H9 (cell line): ENCODE measurements at regions not wholly inside any gene's neighbourhood (a gene's known extent, or its start where the extent isn't known, plus 50 kb on each side); places are given as distances from the start of the nearest gene placed in this dataset.

Source experiments
- DNase-seq: peaks from one replicate; pipeline ENCODE4 v3.0.0-alpha.2; 2017
- H2AFZ ChIP-seq: one replicate; pipeline ENCODE4 v1.6.1; 2013; ENCODE audit warnings: mild to moderate bottlenecking, low read length, control low read depth, moderate library complexity
- H2AK5ac ChIP-seq: 2 replicates; pipeline ENCODE4 v1.6.1; 2013; ENCODE audit warnings: low read length, control low read depth, mixed read lengths; ENCODE audit not compliant: insufficient read length
- H2BK120ac ChIP-seq: one replicate; pipeline ENCODE4 v1.6.1; 2013; ENCODE audit warnings: low read depth, mild to moderate bottlenecking, low read length, control low read depth, inconsistent platforms; ENCODE audit not compliant: poor library complexity, severe bottlenecking
- H2BK12ac ChIP-seq: 2 replicates; pipeline ENCODE4 v1.6.1; 2013; ENCODE audit warnings: low read length, control low read depth, mixed read lengths, low read depth; ENCODE audit not compliant: insufficient read length
- H2BK15ac ChIP-seq: 2 replicates; pipeline ENCODE4 v1.6.1; 2013; ENCODE audit warnings: low read depth, low read length, control low read depth
- H2BK20ac ChIP-seq: one replicate; pipeline ENCODE4 v1.6.1; 2013; ENCODE audit warnings: low read depth, mild to moderate bottlenecking, low read length, control low read depth, inconsistent platforms; ENCODE audit not compliant: poor library complexity, severe bottlenecking
- H2BK5ac ChIP-seq: 2 replicates; pipeline ENCODE4 v1.6.1; 2013; ENCODE audit warnings: low read length, control low read depth, mixed read lengths; ENCODE audit not compliant: insufficient read length
- H3K14ac ChIP-seq: 2 replicates; pipeline ENCODE4 v1.6.1; 2013; ENCODE audit warnings: low read length, control low read depth; ENCODE audit not compliant: insufficient read depth
- H3K18ac ChIP-seq: 2 replicates; pipeline ENCODE4 v1.6.1; 2013; ENCODE audit warnings: low read depth, mild to moderate bottlenecking, mixed read lengths, low read length, control low read depth; ENCODE audit not compliant: insufficient read length
- H3K23ac ChIP-seq: 2 replicates; pipeline ENCODE4 v1.6.1; 2013; ENCODE audit warnings: low read length, control low read depth, mixed read lengths, low read depth; ENCODE audit not compliant: insufficient read length
- H3K23me2 ChIP-seq: 2 replicates; pipeline ENCODE4 v1.6.1; 2013; ENCODE audit warnings: low read depth, mild to moderate bottlenecking, mixed read lengths, low read length, control low read depth; ENCODE audit not compliant: insufficient read length, poor library complexity, severe bottlenecking
- H3K27ac ChIP-seq: 2 replicates; pipeline ENCODE4 v1.5.1; 2013; ENCODE audit warnings: low read length, control low read depth, mixed read lengths, low read depth; ENCODE audit not compliant: insufficient read length
- H3K27me3 ChIP-seq: 2 replicates; pipeline ENCODE4 v1.6.1; 2013; ENCODE audit warnings: low read length, control low read depth, inconsistent platforms; ENCODE audit not compliant: insufficient read depth
- H3K4ac ChIP-seq: 2 replicates; pipeline ENCODE4 v1.6.1; 2013; ENCODE audit warnings: low read depth, mild to moderate bottlenecking, control low read depth, inconsistent platforms, low read length, moderate library complexity
- H3K4me1 ChIP-seq: 2 replicates; pipeline ENCODE4 v1.6.1; 2013; ENCODE audit warnings: low read length, control low read depth, inconsistent platforms; ENCODE audit not compliant: insufficient read depth
- H3K4me2 ChIP-seq: 2 replicates; pipeline ENCODE4 v1.6.1; 2013; ENCODE audit warnings: low read length, control low read depth, mixed read lengths; ENCODE audit not compliant: insufficient read length, insufficient read depth
- H3K56ac ChIP-seq: 2 replicates; pipeline ENCODE4 v1.6.1; 2013; ENCODE audit warnings: low read depth, mild to moderate bottlenecking, mixed read lengths, low read length, control low read depth; ENCODE audit not compliant: insufficient read length
- H3K79me1 ChIP-seq: 2 replicates; pipeline ENCODE4 v1.6.1; 2013; ENCODE audit warnings: low read depth, mild to moderate bottlenecking, moderate library complexity, low read length, control low read depth, inconsistent platforms; ENCODE audit not compliant: insufficient read depth, poor library complexity, severe bottlenecking
- H3K79me2 ChIP-seq: 2 replicates; pipeline ENCODE4 v1.6.1; 2013; ENCODE audit warnings: low read length, control low read depth, inconsistent platforms; ENCODE audit not compliant: insufficient read depth
- H3K9ac ChIP-seq: 2 replicates; pipeline ENCODE4 v1.6.1; 2013; ENCODE audit warnings: low read length, control low read depth, mixed read lengths; ENCODE audit not compliant: insufficient read length; ENCODE audit errors: extremely low read depth
- H3K9me3 ChIP-seq: one replicate; pipeline ENCODE4 v1.6.1; 2013; ENCODE audit warnings: low read depth, low read length, inconsistent platforms; ENCODE audit not compliant: control insufficient read depth
- H3T11ph ChIP-seq: one replicate; pipeline ENCODE4 v1.6.1; 2013; ENCODE audit warnings: mild to moderate bottlenecking, low read length, control low read depth, inconsistent platforms
- H4K20me1 ChIP-seq: one replicate; pipeline ENCODE4 v1.6.1; 2013; ENCODE audit not compliant: control insufficient read depth, insufficient read length, insufficient read depth
- H4K5ac ChIP-seq: 2 replicates; pipeline ENCODE4 v1.6.1; 2013; ENCODE audit warnings: low read depth, mild to moderate bottlenecking, mixed read lengths, low read length, control low read depth; ENCODE audit not compliant: insufficient read length
- H4K8ac ChIP-seq: replicated peaks from 2 replicates; pipeline ENCODE4 v1.6.1; 2013; ENCODE audit warnings: low read length, control low read depth, mixed read lengths, low read depth; ENCODE audit not compliant: insufficient read length
- H4K91ac ChIP-seq: 2 replicates; pipeline ENCODE4 v1.6.1; 2013; ENCODE audit warnings: low read depth, mild to moderate bottlenecking, moderate library complexity, mixed read lengths, low read length, control low read depth; ENCODE audit not compliant: insufficient read length
- H3K27ac Mint-ChIP-seq, 3 experiments: 2 replicates in 2 of 3; 3 replicates in 1 of 3; pipeline ENCODE4 v1.8.0; 2020 to 2021; ENCODE audit warnings: mixed read lengths in 3 of 3, mild to moderate bottlenecking in 1 of 3, moderate library complexity in 1 of 3
- H3K27me3 Mint-ChIP-seq: 2 replicates; pipeline ENCODE4 v1.8.0; 2021; ENCODE audit warnings: low read depth, mild to moderate bottlenecking, moderate library complexity, mixed read lengths
- H3K36me3 Mint-ChIP-seq, 3 experiments: 2 replicates in 2 of 3; 3 replicates in 1 of 3; pipeline ENCODE4 v1.8.0; 2020 to 2021; ENCODE audit warnings: low read depth in 3 of 3, mixed read lengths in 3 of 3; ENCODE audit not compliant: insufficient read depth in 1 of 3
- H3K4me1 Mint-ChIP-seq, 2 experiments: 2 replicates each; pipeline ENCODE4 v1.8.0; 2020; ENCODE audit warnings: mixed read lengths in 2 of 2
- H3K4me3 Mint-ChIP-seq, 2 experiments: 2 replicates in 1 of 2; 3 replicates in 1 of 2; pipeline ENCODE4 v1.8.0; 2020 to 2021; ENCODE audit warnings: mild to moderate bottlenecking in 2 of 2, mixed read lengths in 2 of 2, moderate library complexity in 1 of 2
- H3K9me3 Mint-ChIP-seq, 2 experiments: 2 replicates in 1 of 2; 3 replicates in 1 of 2; pipeline ENCODE4 v1.8.0; 2020; ENCODE audit warnings: mild to moderate bottlenecking in 2 of 2, mixed read lengths in 2 of 2, moderate library complexity in 1 of 2
- WGBS: extraction: QIAGEN DNeasy Blood & Tissue Kit; methylation state at CpG from one replicate; pipeline ENCODE4 v1.1.7; 2013; ENCODE audit warnings: missing lambda C conversion rate, low lambda C conversion rate, mixed read lengths; ENCODE audit not compliant: insufficient read length; ENCODE audit errors: extremely low coverage; 5-methylcytosine and 5-hydroxymethylcytosine counted together
- TF ChIP-seq, protein P1 (sequence below): fragments of 200-600 bp; sonication (generic); conservative IDR thresholded peaks from 3 replicates; pipeline ENCODE4 v1.8.0; 2021; ENCODE audit warnings: antibody characterized with exemption, mild to moderate bottlenecking

DNA sequence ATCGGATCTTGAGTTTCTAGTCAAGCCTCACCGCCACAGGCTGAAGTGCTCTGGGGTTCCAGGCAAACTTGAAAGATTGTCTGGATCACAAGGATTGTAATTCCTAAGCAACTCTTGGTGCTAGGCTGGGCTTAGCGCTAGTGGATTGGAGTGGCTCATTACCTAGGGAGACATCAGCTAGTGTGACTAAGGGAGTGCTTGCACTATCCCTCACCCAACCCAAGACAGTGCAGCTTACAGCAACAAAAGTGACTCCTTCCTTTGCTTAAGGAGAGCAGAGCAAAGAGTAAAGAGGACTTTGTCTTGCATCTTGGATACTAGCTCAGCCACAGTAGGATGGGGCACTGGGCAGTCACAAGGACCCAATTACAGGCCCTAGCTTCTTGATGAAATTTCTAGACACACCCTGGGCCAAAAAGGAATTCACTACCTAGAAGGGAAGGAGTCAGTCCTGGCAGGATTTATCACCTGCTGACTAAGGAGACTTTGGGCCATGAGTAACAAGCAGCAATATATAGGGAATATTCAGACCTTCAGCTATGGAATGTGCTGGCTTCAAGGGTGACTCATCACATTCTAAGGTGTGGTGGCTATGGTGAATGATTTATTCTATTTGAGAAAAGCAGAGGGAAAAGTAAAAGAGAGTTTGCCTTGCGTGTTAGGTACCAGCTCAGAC lies 1212.4 kb downstream of the PCDH18 start:
- no peak overlapping the region for H2BK15ac ChIP-seq
- no peak overlapping the region for H3T11ph ChIP-seq

More for the DNA sequence above, 1212.4 kb downstream of the PCDH18 start:
- no peak overlapping the region for H3K27ac Mint-ChIP-seq
- no peak overlapping the region for H4K8ac ChIP-seq
- H3K56ac ChIP-seq: no peak overlapping the region
- H3K23me2 ChIP-seq: no peaks in the 10 kb centered on the region
- no peak overlapping the region for H3K14ac ChIP-seq
- H3K27me3 ChIP-seq: no peaks in the 10 kb centered on the region
- TF ChIP-seq, protein P1, sequence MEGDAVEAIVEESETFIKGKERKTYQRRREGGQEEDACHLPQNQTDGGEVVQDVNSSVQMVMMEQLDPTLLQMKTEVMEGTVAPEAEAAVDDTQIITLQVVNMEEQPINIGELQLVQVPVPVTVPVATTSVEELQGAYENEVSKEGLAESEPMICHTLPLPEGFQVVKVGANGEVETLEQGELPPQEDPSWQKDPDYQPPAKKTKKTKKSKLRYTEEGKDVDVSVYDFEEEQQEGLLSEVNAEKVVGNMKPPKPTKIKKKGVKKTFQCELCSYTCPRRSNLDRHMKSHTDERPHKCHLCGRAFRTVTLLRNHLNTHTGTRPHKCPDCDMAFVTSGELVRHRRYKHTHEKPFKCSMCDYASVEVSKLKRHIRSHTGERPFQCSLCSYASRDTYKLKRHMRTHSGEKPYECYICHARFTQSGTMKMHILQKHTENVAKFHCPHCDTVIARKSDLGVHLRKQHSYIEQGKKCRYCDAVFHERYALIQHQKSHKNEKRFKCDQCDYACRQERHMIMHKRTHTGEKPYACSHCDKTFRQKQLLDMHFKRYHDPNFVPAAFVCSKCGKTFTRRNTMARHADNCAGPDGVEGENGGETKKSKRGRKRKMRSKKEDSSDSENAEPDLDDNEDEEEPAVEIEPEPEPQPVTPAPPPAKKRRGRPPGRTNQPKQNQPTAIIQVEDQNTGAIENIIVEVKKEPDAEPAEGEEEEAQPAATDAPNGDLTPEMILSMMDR: no peak
- no CpG with 5 or more reads among the region's 4 CpGs for WGBS
- H3K9me3 ChIP-seq: no peaks in the 10 kb centered on the region
- no peaks in the 10 kb centered on the region for H3K79me1 ChIP-seq
- no peak overlapping the region for H2AFZ ChIP-seq
- H2BK12ac ChIP-seq: no peak overlapping the region
- H2BK20ac ChIP-seq: no peak overlapping the region
- no peaks in the 10 kb centered on the region for H3K27me3 Mint-ChIP-seq
- H3K4me2 ChIP-seq: no peak overlapping the region
- no peak overlapping the region for H4K91ac ChIP-seq
- no peak for DNase-seq
- no peak overlapping the region for H3K4me3 Mint-ChIP-seq
- H2AK5ac ChIP-seq: no peak overlapping the region
- H4K20me1 ChIP-seq: no peaks in the 10 kb centered on the region
- no peaks in the 10 kb centered on the region for H3K4me1 ChIP-seq
- no peak overlapping the region for H2BK120ac ChIP-seq
- H3K9ac ChIP-seq: no peak overlapping the region
- H3K23ac ChIP-seq: no peak overlapping the region
- no peaks in the 10 kb centered on the region for H3K9me3 Mint-ChIP-seq
- peaks cover 19% of the 10 kb centered on the region in 2 experiments for H3K4me1 Mint-ChIP-seq
- H3K79me2 ChIP-seq: no peaks in the 10 kb centered on the region
- H3K27ac ChIP-seq: no peak overlapping the region
- H2BK5ac ChIP-seq: no peak overlapping the region
- H3K36me3 Mint-ChIP-seq: no peaks in the 10 kb centered on the region
- H3K18ac ChIP-seq: no peak overlapping the region
- H4K5ac ChIP-seq: no peak overlapping the region
- H3K4ac ChIP-seq: no peak overlapping the region
